HepG2 (cell line): ENCODE measurements at regions not wholly inside any gene's neighbourhood (a gene's known extent, or its start where the extent isn't known, plus 50 kb on each side); places are given as distances from the start of the nearest gene placed in this dataset.

Experiments
- ATAC-seq: fragments of 200-7000 bp; cut with Tn5 transposase; 3 replicates; pipeline ENCODE4 v1.9.1; 2020; ENCODE audit warnings: mild to moderate bottlenecking, moderate library complexity
- BruUV-seq: library from RNA; stranded (reverse); fragments of 400-500 nt; replicated peaks from 2 replicates; lab custom pipeline; 2021; lab: Mats Ljungman, UMichigan
- CTCF ChIA-PET: fragments of 300-600 bp; formaldehyde crosslinking; extraction: SDS; loops from one replicate; lab custom pipeline; 2021; ENCODE audit warnings: low total read pairs, inconsistent platforms, low intra/inter-chr PET ratio; lab: Yijun Ruan, JAX
- POLR2A ChIA-PET: fragments of 350-600 bp; sonication (Branson Sonifier 250); formaldehyde crosslinking; loops from one replicate; lab custom pipeline; 2020; ENCODE audit warnings: antibody characterized with exemption, inconsistent platforms; lab: Yijun Ruan, JAX
- DNase-seq: peaks from one replicate; pipeline ENCODE4 v3.0.0-alpha.2; 2015; ENCODE audit warnings: low spot score
- FAIRE-seq: peaks from 3 replicates; lab custom pipeline; 2011; peaks lifted over from hg19 to GRCh38; lab: Jason Lieb, UNC
- H2AFZ ChIP-seq: one replicate; pipeline ENCODE4 v1.6.1; 2011; ENCODE audit warnings: low read length, inconsistent platforms
- H3K27ac ChIP-seq: fragments of 300-600 bp; 3 replicates; pipeline ENCODE4 v1.8.0; 2011; ENCODE audit warnings: mixed run types, mild to moderate bottlenecking, mixed read lengths, low read length, inconsistent platforms; ENCODE audit not compliant: insufficient read depth; ENCODE audit errors: extremely low read length
- H3K27me3 ChIP-seq, 2 experiments: fragments of 200-600 bp in 1 of 2; 2 replicates in 1 of 2; 3 replicates in 1 of 2; pipeline versions ENCODE4 v1.6.0 to v1.8.0; 2011; ENCODE audit warnings: low read length in 2 of 2, mild to moderate bottlenecking in 2 of 2, moderate library complexity in 2 of 2, inconsistent platforms in 1 of 2; ENCODE audit not compliant: insufficient read depth in 2 of 2, control insufficient read depth in 1 of 2
- H3K36me3 ChIP-seq, 2 experiments: fragments of 200-600 bp in 1 of 2; replicated peaks in 1 of 2; 2 replicates in 1 of 2; 3 replicates in 1 of 2; pipeline versions ENCODE4 v1.5.1 to v1.8.0; 2011; ENCODE audit warnings: low read length in 2 of 2, inconsistent platforms in 1 of 2; ENCODE audit not compliant: insufficient read depth in 2 of 2, control insufficient read depth in 1 of 2
- H3K4me1 ChIP-seq: 2 replicates; pipeline ENCODE4 v1.5.1; 2012; ENCODE audit warnings: low read length, inconsistent platforms; ENCODE audit not compliant: insufficient read depth
- H3K4me2 ChIP-seq: 2 replicates; pipeline ENCODE4 v1.6.0; 2011; ENCODE audit warnings: low read depth, low read length, inconsistent platforms
- H3K4me3 ChIP-seq, 3 experiments: fragments of 200-600 bp in 1 of 3; sonication (generic), shearing (Covaris generic) in 1 of 3; replicated peaks in 1 of 3; 2 replicates each; pipeline ENCODE4 v1.5.1; 2011 to 2016; ENCODE audit warnings: low read length in 3 of 3, inconsistent platforms in 2 of 3, low read depth in 2 of 3, mild to moderate bottlenecking in 2 of 3, control low read depth in 1 of 3, mixed read lengths in 1 of 3; ENCODE audit not compliant: insufficient read depth in 1 of 3
- H3K79me2 ChIP-seq: one replicate; pipeline ENCODE4 v1.6.1; 2011; ENCODE audit warnings: low read length, inconsistent platforms; ENCODE audit not compliant: insufficient read depth
- H3K9ac ChIP-seq: 2 replicates; pipeline ENCODE4 v1.6.0; 2011; ENCODE audit warnings: mild to moderate bottlenecking, low read depth, low read length, inconsistent platforms; ENCODE audit not compliant: insufficient read depth
- H3K9me3 ChIP-seq: 2 replicates; pipeline ENCODE4 v1.5.1; 2012; ENCODE audit warnings: mild to moderate bottlenecking, low read length
- H4K20me1 ChIP-seq: 2 replicates; pipeline ENCODE4 v1.6.0; 2011; ENCODE audit warnings: inconsistent platforms, mild to moderate bottlenecking, low read length, moderate library complexity; ENCODE audit not compliant: insufficient read depth
- DRAP1 ChIP-seq: IDR thresholded peaks from 2 replicates; pipeline ENCODE4 v1.6.1; 2016; ENCODE audit warnings: missing genetic modification reagents, missing compliant biosample characterization
- E2F5 ChIP-seq: sonication (generic); formaldehyde crosslinking; conservative IDR thresholded peaks from 2 replicates; pipeline ENCODE4 v1.4.0; 2020; ENCODE audit warnings: missing genetic modification reagents
- ETS1 ChIP-seq: sonication (generic); formaldehyde crosslinking; IDR thresholded peaks from 2 replicates; pipeline ENCODE4 v1.4.0; 2020; ENCODE audit warnings: missing genetic modification reagents
- KDM3A ChIP-seq: IDR thresholded peaks from 2 replicates; pipeline ENCODE4 v1.6.1; 2018; ENCODE audit warnings: low read depth, missing compliant biosample characterization
- KDM4B ChIP-seq: sonication (generic); formaldehyde crosslinking; IDR thresholded peaks from 2 replicates; pipeline ENCODE4 v1.4.0; 2020; ENCODE audit warnings: missing genetic modification reagents
- PHF8 ChIP-seq: sonication (generic); formaldehyde crosslinking; IDR thresholded peaks from 2 replicates; pipeline ENCODE4 v1.5.0; 2020; ENCODE audit warnings: missing genetic modification reagents
- PITX1 ChIP-seq: sonication (generic); formaldehyde crosslinking; IDR thresholded peaks from 2 replicates; pipeline ENCODE4 v1.5.1; 2020; ENCODE audit warnings: mild to moderate bottlenecking, missing genetic modification reagents
- SRSF9 ChIP-seq: fragments of 200-400 bp; formaldehyde crosslinking; IDR thresholded peaks from 2 replicates; pipeline ENCODE4 v1.6.1; 2018; ENCODE audit warnings: borderline replicate concordance, mild to moderate bottlenecking, low read depth, low read length; ENCODE audit not compliant: insufficient read depth, poor library complexity, severe bottlenecking
- ZBTB38 ChIP-seq: sonication (generic); formaldehyde crosslinking; IDR thresholded peaks from 2 replicates; pipeline ENCODE4 v1.5.1; 2020; ENCODE audit warnings: mild to moderate bottlenecking, missing genetic modification reagents
- ZHX2 ChIP-seq, 2 experiments: sonication (generic) in 1 of 2; formaldehyde crosslinking in 1 of 2; IDR thresholded peaks; 2 replicates each; pipeline versions ENCODE4 v1.6.1 to v1.9.0; 2014 to 2022; ENCODE audit warnings: antibody characterized with exemption in 1 of 2, borderline replicate concordance in 1 of 2, inconsistent platforms in 1 of 2, low read depth in 1 of 2, missing genetic modification reagents in 1 of 2
- ZNF512B ChIP-seq: sonication (generic); formaldehyde crosslinking; IDR thresholded peaks from 2 replicates; pipeline ENCODE4 v1.5.1; 2020; ENCODE audit warnings: missing genetic modification reagents, mild to moderate bottlenecking, borderline replicate concordance
- ZNF563 ChIP-seq: sonication (generic); formaldehyde crosslinking; IDR thresholded peaks from 2 replicates; pipeline ENCODE4 v1.8.0; 2022; ENCODE audit warnings: mild to moderate bottlenecking, moderate library complexity, missing genetic modification reagents
- WGBS: methylation state at CpG from one replicate; pipeline ENCODE4 v1.1.6; 2017; ENCODE audit warnings: low lambda C conversion rate; 5-methylcytosine and 5-hydroxymethylcytosine counted together
- in situ Hi-C: cut with HindIII; loops from 2 replicates; pipeline ENCODE4 v1.10.0; 2017; ENCODE audit warnings: low pct_unique_long_range_greater_than_20kb; ENCODE audit not compliant: extremely low pct_ligation_motif_present
- intact Hi-C: fragments of 100-400 bp; cut with micrococcal nuclease; formaldehyde crosslinking; loops from one replicate; pipeline ENCODE4 v1.10.0; 2022; ENCODE audit not compliant: unreplicated experiment

GRCh38 chr18:59769129-59769865 is 72.1 kb upstream of the CCBE1 start:
- 3% methylated on average over 3 of the region's 3 CpGs for WGBS
- Histone ChIP-seq H3K4me1 (no peaks in the 10 kb centered on the region), H2AFZ (no peak overlapping the region), H3K27ac (no peak overlapping the region), H3K9me3 (no peaks in the 10 kb centered on the region), H3K36me3 (no peaks in the 10 kb centered on the region), H3K4me2 (no peak overlapping the region), H3K27me3 (no peaks in the 10 kb centered on the region), H4K20me1 (no peaks in the 10 kb centered on the region), H3K79me2 (no peaks in the 10 kb centered on the region), H3K4me3 (no peak overlapping the region), H3K9ac (no peak overlapping the region)
- no peak for ATAC-seq
- CTCF ChIA-PET: no interaction called here
- FAIRE-seq: no peak
- no TSS peak for BruUV-seq
- no peak for DNase-seq
- in situ Hi-C loops (no loop called here), intact Hi-C loops (no loop called here)
- POLR2A ChIA-PET: no interaction called here
- no peak for TF ChIP-seq ZHX2 (IDR thresholded peaks at IDR 0.05; ENCODE audit: low read depth)
- TF ChIP-seq ZHX2 (CRISPR knock-in tag; IDR thresholded peaks at IDR 0.05; ENCODE audit: borderline replicate concordance): no peak
- no peak for TF ChIP-seq KDM4B (CRISPR knock-in tag)
- TF ChIP-seq SRSF9: no peak
- no peak for TF ChIP-seq ZNF512B
- no peak for TF ChIP-seq ETS1 (CRISPR knock-in tag)
- no peak for TF ChIP-seq E2F5 (CRISPR knock-in tag)
- TF ChIP-seq ZNF563 (CRISPR knock-in tag): no peak
- TF ChIP-seq DRAP1 (CRISPR knock-in tag): no peak
- no peak for TF ChIP-seq KDM3A (CRISPR knock-in tag)
- no peak for TF ChIP-seq ZBTB38 (CRISPR knock-in tag)
- TF ChIP-seq PITX1 (CRISPR knock-in tag): no peak
- no peak for TF ChIP-seq PHF8
